GM23338 (cell line): ENCODE measurements at regions not wholly inside any gene's neighbourhood (a gene's known extent, or its start where the extent isn't known, plus 50 kb on each side); places are given as distances from the start of the nearest gene placed in this dataset.

Experiments used
- ATAC-seq: fragments of 200-7000 bp; cut with Tn5 transposase; 3 replicates; pipeline ENCODE4 v1.9.1; 2020
- DNase-seq: peaks from one replicate; pipeline ENCODE4 v3.0.0-alpha.2; 2015; ENCODE audit warnings: low spot score
- H2AFZ ChIP-seq: fragments of 200-600 bp; sonication (generic); 2 replicates; pipeline ENCODE4 v1.8.0; 2016; ENCODE audit warnings: antibody characterized with exemption, mild to moderate bottlenecking, moderate library complexity
- H3F3A ChIP-seq: fragments of 200-600 bp; sonication (generic); replicated peaks from 2 replicates; pipeline ENCODE4 v1.8.0; 2017; ENCODE audit warnings: antibody characterized with exemption, mixed run types, low read depth
- H3K27ac ChIP-seq: fragments of 200-600 bp; sonication (generic); 2 replicates; pipeline ENCODE4 v1.6.1; 2016; ENCODE audit warnings: low read depth
- H3K27me3 ChIP-seq: fragments of 200-600 bp; sonication (generic); 2 replicates; pipeline ENCODE4 v1.8.0; 2016; ENCODE audit warnings: mild to moderate bottlenecking, mixed run types, moderate library complexity; ENCODE audit not compliant: insufficient read depth
- H3K36me3 ChIP-seq: fragments of 200-600 bp; sonication (generic); 2 replicates; pipeline ENCODE4 v1.8.0; 2016; ENCODE audit warnings: mild to moderate bottlenecking; ENCODE audit not compliant: insufficient read depth
- H3K4me1 ChIP-seq: fragments of 200-600 bp; sonication (generic); 2 replicates; pipeline ENCODE4 v1.8.0; 2016; ENCODE audit warnings: mild to moderate bottlenecking, moderate library complexity; ENCODE audit not compliant: insufficient read depth
- H3K4me2 ChIP-seq: fragments of 200-600 bp; sonication (generic); 2 replicates; pipeline ENCODE4 v1.7.1; 2017; ENCODE audit warnings: mixed run types
- H3K4me3 ChIP-seq: fragments of 200-600 bp; sonication (generic); 2 replicates; pipeline ENCODE4 v1.6.1; 2016; ENCODE audit warnings: mixed run types
- H3K79me2 ChIP-seq: fragments of 200-600 bp; sonication (generic); replicated peaks from 2 replicates; pipeline ENCODE4 v1.8.0; 2017; ENCODE audit warnings: mild to moderate bottlenecking; ENCODE audit not compliant: insufficient read depth
- H3K9me2 ChIP-seq: fragments of 200-600 bp; sonication (generic); 2 replicates; pipeline ENCODE4 v1.8.0; 2017; ENCODE audit not compliant: insufficient read depth
- H4K20me1 ChIP-seq: fragments of 200-600 bp; sonication (generic); replicated peaks from 2 replicates; pipeline ENCODE4 v1.8.0; 2017; ENCODE audit warnings: mild to moderate bottlenecking; ENCODE audit not compliant: insufficient read depth
- H3K27ac Mint-ChIP-seq: 2 replicates; pipeline ENCODE4 v1.8.0; 2020; ENCODE audit warnings: inconsistent platforms, mild to moderate bottlenecking, moderate library complexity, mixed read lengths
- H3K27me3 Mint-ChIP-seq: 3 replicates; pipeline ENCODE4 v1.8.0; 2022; ENCODE audit warnings: low read depth, mild to moderate bottlenecking, moderate library complexity, mixed read lengths, inconsistent platforms; ENCODE audit not compliant: insufficient read depth, poor library complexity
- H3K36me3 Mint-ChIP-seq: 3 replicates; pipeline ENCODE4 v1.8.0; 2021; ENCODE audit warnings: low read depth, mild to moderate bottlenecking, inconsistent platforms, moderate library complexity, mixed read lengths
- H3K4me1 Mint-ChIP-seq: 3 replicates; pipeline ENCODE4 v1.8.0; 2020; ENCODE audit warnings: mild to moderate bottlenecking, inconsistent platforms, mixed read lengths
- H3K4me3 Mint-ChIP-seq: 3 replicates; pipeline ENCODE4 v1.8.0; 2021; ENCODE audit warnings: moderate library complexity, mild to moderate bottlenecking, inconsistent platforms, mixed read lengths
- H3K9me3 Mint-ChIP-seq: 3 replicates; pipeline ENCODE4 v1.8.0; 2020; ENCODE audit warnings: moderate library complexity, mild to moderate bottlenecking, inconsistent platforms, mixed read lengths
- CREB1 ChIP-seq: fragments of 250-450 bp; sonication (Bioruptor Pico); IDR thresholded peaks from 2 replicates; pipeline ENCODE4 v1.5.0; 2020; ENCODE audit warnings: low read depth, mild to moderate bottlenecking, moderate library complexity
- CTCF ChIP-seq, 2 experiments: fragments of 200-600 bp in 1 of 2; sonication (generic) in 1 of 2; conservative IDR thresholded peaks; 2 replicates each; pipeline versions ENCODE4 v1.5.1 to v1.6.1; 2016 to 2017; ENCODE audit warnings: antibody characterized with exemption in 2 of 2, low read depth in 2 of 2, mild to moderate bottlenecking in 2 of 2, moderate library complexity in 1 of 2
- ETS1 ChIP-seq: IDR thresholded peaks from 2 replicates; pipeline ENCODE4 v1.6.1; 2016; ENCODE audit warnings: antibody characterized with exemption
- EZH2 ChIP-seq: fragments of 200-600 bp; sonication (generic); IDR thresholded peaks from one replicate; pipeline ENCODE4 v1.8.0; 2017; ENCODE audit warnings: antibody characterized with exemption, mild to moderate bottlenecking, low read depth; ENCODE audit not compliant: unreplicated experiment
- NANOG ChIP-seq: IDR thresholded peaks from 2 replicates; pipeline ENCODE4 v1.6.1; 2016; ENCODE audit warnings: antibody characterized with exemption, borderline replicate concordance
- REST ChIP-seq: IDR thresholded peaks from one replicate; pipeline ENCODE4 v1.6.1; 2018; ENCODE audit warnings: antibody characterized with exemption; ENCODE audit not compliant: unreplicated experiment
- STAT1 ChIP-seq: IDR thresholded peaks from one replicate; pipeline ENCODE4 v1.6.1; 2016; ENCODE audit warnings: antibody characterized with exemption; ENCODE audit not compliant: unreplicated experiment

GRCh38 chr17:79382313-79382712 lies 228.5 kb downstream of the RBFOX3 start (continued):
- TF ChIP-seq REST: no peak

GRCh38 chr17:79379700-79380445 lies 231.0 kb downstream of the RBFOX3 start:
- no peaks in the 10 kb centered on the region for H3K36me3 Mint-ChIP-seq
- Histone ChIP-seq H4K20me1 (no peaks in the 10 kb centered on the region), H3K4me2 (no peak overlapping the region), H3K4me3 (no peak overlapping the region), H3K4me1 (no peaks in the 10 kb centered on the region), H3K27ac (no peak overlapping the region), H3K9me2 (no peaks in the 10 kb centered on the region), H2AFZ (no peak overlapping the region), H3K36me3 (no peaks in the 10 kb centered on the region), H3K79me2 (no peaks in the 10 kb centered on the region), H3K27me3 (no peaks in the 10 kb centered on the region), H3F3A (no peaks in the 10 kb centered on the region)
- no peak overlapping the region for H3K27ac Mint-ChIP-seq
- no peak for DNase-seq
- H3K27me3 Mint-ChIP-seq: peaks cover 15% of the 10 kb centered on the region
- no peaks in the 10 kb centered on the region for H3K9me3 Mint-ChIP-seq
- TF ChIP-seq EZH2 (no peak), STAT1 (no peak), NANOG (no peak), CTCF (conservative IDR thresholded peaks at IDR 0.05; ENCODE audit: low read depth in 2 of 2) (no peak), CREB1 (CRISPR knock-in tag) (no peak), ETS1 (no peak)
- ATAC-seq: no peak
- H3K4me1 Mint-ChIP-seq: peaks cover 8% of the 10 kb centered on the region; the same call in 2 of the 3 replicates
- H3K4me3 Mint-ChIP-seq: no peak overlapping the region
